ENCODE measurements at regions not wholly inside any gene's neighbourhood (a gene's known extent, or its start where the extent isn't known, plus 50 kb on each side); places are given as distances from the start of the nearest gene placed in this dataset.

DNA sequence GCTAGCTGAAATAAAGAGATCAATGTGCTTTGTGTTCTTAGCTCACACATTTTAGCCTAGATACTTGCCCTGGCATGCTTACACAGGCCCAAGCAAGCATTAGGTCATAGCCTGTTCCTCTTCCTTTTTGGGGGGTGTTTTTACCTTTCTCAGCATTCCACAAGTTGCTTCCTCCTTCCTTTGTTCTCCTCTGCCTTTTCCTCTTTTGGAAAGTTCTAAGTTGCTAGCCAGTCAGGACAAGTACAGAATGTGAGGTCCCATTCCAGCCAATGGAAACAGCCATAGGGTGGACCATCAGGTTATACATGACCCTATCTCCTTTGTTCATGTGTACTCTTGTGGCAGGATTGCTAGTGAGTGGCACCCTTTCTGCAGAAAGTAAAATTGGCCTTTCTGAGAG, 154.9 kb downstream of the RASSF9 start:
- DNase-seq (ENCODE audit: low spot score): no peak

- DNase-seq (ENCODE audit: low spot score): no peak
These were observed 153.2 kb downstream of the RASSF9 start for GRCh38 chr12:85683051-85683450.

DNA sequence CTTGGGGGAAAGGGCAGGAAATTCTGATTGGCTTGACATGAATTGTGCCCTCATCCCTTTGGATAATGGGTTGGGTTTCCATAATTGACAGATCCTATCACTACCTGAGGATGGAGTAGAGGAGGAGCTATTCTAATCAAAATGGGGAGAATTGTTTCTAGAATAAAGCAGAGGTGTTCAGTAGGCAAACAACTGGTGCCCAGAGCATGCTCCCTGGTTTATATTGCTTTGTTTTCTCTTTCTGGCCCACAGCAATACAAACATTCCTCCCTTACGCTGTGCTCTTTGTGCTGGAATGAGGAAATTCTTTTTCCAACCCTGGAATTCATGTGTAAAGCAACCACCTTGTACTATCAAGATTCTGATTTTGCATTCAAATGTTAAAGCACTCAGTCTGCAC, 147.4 kb downstream of the RASSF9 start:
- no peak for DNase-seq (ENCODE audit: low spot score)

DNA sequence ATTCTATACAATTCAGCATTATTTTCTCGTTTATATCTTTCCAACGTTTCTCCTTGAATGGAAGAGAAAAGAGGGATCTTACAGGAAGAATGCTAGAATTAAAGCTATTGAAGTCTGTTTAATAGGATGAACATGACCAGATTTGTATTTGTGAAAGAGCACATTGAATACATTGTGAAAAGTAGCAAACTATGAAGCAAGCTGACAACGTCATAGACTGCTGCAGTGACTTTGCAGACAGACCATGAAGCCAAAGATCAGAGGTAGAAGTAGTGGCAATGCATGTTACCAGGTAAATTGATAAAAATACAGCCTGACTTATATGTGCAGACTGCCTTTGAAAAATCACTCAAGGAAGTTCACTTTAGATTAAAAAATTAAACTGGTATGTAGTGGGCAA, 146.1 kb downstream of the RASSF9 start:
- DNase-seq (ENCODE audit: low spot score): no peak

- no peak for DNase-seq (ENCODE audit: low spot score)
These were observed 143.0 kb downstream of the RASSF9 start for GRCh38 chr12:85693093-85693665.

DNA sequence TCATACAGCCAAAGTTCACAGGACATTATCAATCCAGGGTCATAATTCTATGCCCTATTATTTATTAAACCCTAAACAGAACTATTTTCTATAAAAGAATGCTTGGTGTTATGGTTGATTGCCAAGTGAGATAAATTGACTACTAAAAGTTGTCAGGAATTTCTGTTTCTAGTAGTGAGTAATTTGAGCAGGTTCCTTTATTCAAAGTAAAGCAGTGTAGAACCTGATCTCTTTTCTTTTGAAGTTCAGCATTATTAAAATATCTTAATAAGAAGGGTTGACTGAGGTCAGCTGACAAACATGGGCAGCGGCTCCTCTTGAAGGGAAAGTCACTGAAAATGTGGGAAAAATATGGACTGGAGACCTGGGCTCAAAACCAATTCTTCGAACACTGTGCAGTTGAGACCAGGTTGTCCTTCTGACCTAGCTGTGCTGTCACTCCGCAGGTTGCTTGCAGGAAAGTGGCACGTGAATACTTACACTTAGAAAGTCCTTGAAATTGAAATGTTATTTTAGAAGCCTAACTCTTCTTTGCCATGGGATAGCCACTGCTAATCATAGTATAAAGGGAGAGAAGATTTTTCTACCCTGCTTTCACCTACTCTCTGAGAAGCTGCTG, 141.0 kb downstream of the RASSF9 start:
- DNase-seq (ENCODE audit: low spot score): no peak

- DNase-seq (ENCODE audit: low spot score): no peak
These were observed 139.2 kb downstream of the RASSF9 start for GRCh38 chr12:85697003-85697402.

- DNase-seq (ENCODE audit: low spot score): no peak
These were observed 137.3 kb downstream of the RASSF9 start for GRCh38 chr12:85698937-85699336.

DNA sequence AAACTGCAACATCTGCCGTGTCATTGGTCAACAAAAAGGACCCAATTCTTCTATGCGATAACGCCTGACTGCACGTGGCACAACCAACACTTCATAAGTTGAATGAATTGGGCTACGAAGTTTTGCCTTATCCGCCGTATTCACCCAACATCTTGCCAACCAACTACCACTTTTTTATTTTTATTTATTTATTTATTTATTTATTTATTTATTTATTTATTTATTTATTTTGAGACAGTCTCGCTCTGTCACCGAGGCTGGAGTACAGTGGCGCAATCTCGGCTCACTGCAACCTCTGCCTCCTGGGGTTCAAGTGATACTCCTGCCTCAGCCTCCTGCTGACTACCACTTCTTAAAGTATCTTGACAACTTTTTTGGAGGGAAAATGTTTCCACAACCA, 127.4 kb downstream of the RASSF9 start:
- no peak for DNase-seq (ENCODE audit: low spot score)

DNA sequence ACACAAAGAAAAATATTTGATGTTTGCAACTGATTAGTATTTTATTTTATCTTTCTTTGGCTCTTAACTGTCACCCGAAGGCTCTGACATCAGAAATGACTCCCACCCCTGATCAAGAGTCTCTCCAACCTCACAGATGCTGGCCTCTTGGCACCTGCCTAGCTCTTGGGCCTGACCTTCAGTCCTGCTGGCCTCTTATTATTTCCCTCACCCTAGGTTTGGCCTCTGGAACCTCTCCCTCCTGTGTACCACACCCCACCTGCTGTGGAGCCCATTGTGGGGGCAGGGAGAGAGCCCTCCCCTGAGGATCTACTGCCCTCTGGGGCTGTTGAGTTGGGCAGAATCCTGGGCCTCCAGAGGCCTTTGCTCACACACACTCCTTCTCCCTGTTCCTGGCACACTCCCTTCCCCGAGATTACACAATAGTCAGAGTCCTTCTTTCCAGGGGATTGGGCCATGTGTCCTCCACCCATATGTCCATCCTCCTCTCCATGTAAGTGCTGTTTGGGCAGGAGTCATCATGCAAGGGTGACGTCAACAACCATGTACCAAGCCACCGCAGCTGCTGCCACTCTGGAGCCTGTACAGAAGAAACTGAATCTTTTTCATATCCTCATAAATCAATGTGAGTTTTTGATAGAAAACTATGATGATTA, 124.3 kb downstream of the RASSF9 start:
- no peak for DNase-seq (ENCODE audit: low spot score)

GRCh38 chr12:85713373-85713772, 122.8 kb downstream of the RASSF9 start:
- DNase-seq (ENCODE audit: low spot score): no peak

DNA sequence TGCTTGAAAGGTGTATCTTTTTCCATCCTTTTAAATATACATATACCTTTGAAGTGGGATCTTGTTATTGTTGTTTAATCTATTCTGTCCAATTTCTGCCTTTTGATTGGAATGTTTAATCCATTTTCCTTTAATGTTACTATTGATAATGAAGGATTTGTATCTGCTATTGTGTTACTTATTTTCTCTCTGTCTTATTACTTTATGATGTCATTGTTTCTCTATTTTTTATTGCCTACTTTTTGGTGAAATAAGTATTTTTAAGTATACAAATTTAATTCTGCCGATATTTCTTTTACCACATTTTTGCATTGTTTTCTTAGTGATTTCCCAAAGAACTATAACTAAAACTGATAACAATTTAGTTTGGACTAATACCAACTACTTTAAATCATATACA, 121.8 kb downstream of the RASSF9 start:
- DNase-seq (ENCODE audit: low spot score): no peak

- DNase-seq (ENCODE audit: low spot score): no peak
These were observed 115.7 kb downstream of the RASSF9 start for GRCh38 chr12:85720308-85721033.

- no peak for DNase-seq (ENCODE audit: low spot score)
These were observed 110.2 kb downstream of the RASSF9 start for GRCh38 chr12:85725991-85726390.

- no peak for DNase-seq (ENCODE audit: low spot score)
These were observed 102.9 kb downstream of the RASSF9 start for GRCh38 chr12:85733221-85733840.

DNA sequence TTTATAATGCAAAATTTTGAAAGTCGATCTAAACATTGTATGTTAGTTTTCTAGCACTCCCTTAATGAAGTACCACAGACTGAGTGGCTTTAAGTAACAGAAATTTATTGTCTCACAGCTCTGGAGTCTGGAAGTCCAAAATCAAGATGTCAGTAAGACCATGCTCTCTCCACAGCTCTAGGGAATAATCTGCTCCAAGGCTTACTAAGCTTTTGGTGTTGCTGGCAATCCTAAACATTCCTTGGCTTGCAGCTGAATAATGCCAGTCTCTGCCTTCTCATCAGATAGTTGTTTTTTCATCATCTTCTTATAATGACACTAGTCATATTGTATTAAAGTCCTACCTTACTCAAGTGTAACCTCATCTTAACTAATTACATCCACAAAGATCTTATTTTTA, 102.2 kb downstream of the RASSF9 start:
- no peak for DNase-seq (ENCODE audit: low spot score)

DNA sequence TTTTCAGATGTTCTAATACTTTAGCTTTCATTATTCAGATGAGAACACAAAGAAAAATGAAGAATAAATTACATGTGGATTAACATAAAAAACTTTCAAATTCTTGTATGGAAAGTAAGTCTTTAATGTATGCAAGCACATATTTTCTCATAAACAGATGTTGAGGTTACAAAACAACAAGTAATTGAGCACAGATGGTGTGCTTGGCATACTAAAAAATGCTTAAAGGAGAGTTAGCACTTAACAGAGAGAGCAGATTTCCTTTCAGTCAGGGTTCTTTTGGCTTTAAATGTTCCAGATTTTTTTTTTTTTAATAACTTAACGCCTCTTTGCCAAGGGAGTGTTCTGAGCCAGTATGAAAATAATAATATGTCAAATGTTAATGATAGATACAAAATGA, 96.0 kb downstream of the RASSF9 start:
- DNase-seq (ENCODE audit: low spot score): no peak

GRCh38 chr12:85741046-85741445, 95.2 kb downstream of the RASSF9 start:
- no peak for DNase-seq (ENCODE audit: low spot score)

- no peak for DNase-seq (ENCODE audit: low spot score)
These were observed 88.2 kb downstream of the RASSF9 start for GRCh38 chr12:85747941-85748495.

All from SW480 (cell line).